ENCODE measurements at regions not wholly inside any gene's neighbourhood (a gene's known extent, or its start where the extent isn't known, plus 50 kb on each side); places are given as distances from the start of the nearest gene placed in this dataset.

DNA sequence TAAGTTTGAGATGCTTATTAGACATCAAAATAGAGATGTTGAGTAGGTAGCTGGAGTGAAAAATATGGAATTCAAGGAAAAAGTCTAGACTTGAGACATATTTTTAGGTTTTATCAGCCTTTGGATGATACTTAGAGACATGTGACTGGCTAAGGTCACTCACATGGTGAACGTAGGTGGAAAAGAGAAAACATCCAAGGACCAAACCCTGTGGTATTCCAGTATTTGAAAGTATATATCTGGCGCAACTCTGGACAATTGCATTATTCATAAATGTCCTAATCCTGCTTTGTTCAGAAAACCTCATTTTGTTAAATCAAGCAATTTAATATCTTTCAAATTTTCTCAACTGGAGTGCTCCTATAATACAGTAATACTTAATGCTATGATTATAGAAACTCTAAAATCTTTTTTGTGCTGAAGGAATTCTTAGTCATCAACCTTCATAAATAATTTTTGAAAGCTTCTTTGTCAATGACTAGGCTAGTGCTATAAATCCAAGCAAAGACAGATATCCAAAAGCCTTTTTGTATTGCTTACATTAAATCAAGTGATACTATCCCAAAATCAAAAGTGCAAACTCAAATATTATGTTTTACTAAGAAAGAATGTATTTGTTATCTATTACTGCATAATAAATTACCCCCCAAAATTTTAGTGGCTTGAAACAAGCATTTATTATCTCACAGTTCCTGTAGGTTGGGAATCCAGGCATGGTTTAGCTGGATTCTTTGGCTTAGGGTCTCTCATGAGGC is 452.0 kb downstream of the ENC1 start:
- no peak for DNase-seq (ENCODE audit: low spot score)

DNA sequence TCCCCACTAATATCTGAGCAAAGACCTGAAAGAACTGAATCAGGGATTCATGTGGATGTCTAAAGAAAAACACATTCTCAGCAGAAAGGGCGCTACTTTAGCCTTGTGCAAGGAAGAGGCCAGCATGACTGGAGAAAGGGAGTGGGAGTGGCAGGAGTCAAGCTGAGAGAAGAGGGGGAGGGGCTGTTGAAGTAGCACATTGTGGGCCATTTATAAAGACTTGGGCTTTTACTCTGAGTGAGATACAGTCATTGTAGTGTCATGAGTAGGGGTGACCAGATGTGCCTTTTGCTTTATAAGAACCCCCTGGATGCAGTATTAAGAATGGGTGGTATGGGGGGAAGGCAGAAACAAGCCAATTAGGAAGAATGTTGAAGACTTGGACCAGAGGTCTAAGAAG is 452.8 kb downstream of the ENC1 start:
- DNase-seq (ENCODE audit: low spot score) = no peak

DNA sequence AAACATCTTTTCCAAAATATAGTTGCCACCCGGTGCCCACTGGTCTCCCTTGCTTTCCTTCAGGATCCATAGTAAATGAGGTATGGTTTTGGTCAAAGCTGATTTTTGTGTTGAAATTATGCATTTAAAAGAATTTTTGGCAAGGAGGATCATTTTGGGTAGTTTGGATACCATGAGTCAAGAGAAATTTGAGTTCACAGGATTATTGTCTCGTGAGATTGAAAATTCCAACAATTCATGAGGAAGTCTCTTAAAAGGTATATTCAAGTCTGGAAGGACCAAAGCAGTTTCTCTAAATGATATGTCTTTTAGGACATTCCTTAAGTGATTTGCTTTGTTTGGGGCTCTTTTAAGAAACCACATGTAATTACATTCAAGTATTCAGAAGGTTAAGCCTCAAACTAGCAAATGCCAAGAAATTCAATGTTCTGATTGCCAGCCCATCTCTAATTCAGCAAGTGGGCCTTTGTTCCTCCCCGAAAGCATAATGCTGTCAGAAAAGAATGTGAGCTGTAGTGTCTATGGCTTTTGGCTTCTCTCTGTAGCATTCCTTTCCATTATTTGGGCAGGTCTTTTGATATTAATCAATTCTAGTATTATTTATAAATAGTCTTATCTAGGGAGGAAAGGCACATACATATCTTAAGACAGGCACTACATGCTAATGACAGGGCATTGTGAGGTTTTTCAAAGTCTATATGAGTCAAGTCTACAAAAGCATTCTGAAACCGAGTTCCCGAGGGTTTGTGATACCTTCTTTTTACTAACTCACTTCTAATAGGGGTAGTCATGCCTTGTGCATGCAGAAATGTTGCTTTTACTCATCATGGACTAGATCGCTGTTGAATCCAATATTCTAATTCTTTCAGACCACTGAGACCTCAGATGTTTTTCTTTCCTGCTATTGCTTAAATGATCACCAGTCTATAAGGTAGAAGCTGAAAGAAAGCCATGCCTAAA is 453.9 kb downstream of the ENC1 start:
- no peak for DNase-seq (ENCODE audit: low spot score)

DNA sequence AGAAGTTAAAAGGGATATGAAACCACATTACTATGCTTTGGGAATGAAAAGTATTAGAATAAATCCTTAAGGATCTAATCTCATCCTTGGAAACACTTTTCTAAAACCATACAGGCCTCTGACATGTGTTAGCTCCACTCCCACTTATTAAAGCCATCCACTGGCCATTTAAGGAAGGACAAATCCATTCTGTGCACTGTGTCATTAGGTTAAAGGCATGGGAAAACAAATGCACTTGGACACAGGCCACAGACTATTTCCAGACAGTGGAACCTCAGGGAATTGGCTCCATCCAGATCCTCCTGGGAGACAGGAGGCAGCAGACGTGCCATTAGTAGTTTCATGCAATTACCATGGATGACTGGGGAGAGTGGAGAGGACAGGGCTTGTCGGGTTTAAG is 454.9 kb downstream of the ENC1 start:
- no peak for DNase-seq (ENCODE audit: low spot score)

DNA sequence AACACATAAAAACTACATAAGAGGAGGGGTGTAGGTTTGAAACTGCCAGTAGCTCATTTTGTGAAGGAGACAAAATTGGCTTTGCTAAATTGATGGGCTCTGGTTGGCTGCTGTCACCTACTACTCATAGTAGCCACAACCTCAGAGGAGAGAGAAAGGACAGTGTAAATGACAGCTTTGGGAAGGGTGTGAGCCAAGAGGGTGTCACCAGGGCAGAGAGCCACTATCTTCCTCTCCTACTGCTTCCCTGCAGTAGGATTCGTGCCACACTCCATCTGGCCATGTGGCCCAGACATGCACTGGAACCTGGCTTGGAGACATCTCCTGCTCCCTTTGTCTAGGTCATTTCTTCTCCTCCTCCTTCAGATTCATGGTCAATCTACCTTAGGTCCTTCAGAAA is 455.9 kb downstream of the ENC1 start:
- DNase-seq (ENCODE audit: low spot score) = no peak

DNA sequence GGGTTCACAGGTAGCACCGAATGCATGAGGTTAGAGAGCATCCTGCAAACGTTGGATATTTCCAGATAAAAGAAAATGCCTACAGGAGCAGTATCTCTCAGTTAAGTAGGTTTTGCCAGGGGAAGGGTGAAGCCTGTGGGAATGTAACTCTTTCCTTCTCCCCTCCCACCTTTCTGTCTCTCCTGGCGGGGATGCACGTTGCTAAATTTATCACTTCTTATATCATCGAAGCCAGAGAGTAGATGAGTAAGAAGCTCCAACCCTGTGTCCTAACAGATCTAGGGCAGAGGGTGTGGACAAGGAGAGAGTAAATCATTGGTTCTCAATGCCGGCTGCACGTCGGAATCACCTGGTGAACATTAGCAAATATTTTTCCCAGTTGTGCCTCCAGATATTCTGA is 457.5 kb downstream of the ENC1 start:
- DNase-seq (ENCODE audit: low spot score) = no peak

DNA sequence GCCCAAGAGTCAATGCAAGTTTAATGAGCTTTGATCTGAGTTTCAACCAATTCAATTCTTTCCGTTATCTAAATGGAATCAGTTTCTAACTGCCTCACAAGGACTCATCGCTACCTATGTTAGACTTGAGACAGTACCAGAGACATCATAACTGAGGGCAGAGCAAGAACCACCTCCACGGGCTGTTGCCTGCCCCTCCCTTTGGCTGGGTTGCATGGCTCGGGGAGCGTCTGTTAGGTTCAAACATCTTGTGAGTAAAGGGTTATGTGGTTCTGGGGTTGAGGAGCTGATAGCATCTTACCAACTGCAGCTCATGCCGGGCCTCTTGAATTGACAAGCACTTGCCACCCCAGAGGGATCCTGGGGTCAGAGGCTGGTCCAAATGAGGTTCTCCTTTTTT is 457.9 kb downstream of the ENC1 start:
- DNase-seq (ENCODE audit: low spot score) = no peak

DNA sequence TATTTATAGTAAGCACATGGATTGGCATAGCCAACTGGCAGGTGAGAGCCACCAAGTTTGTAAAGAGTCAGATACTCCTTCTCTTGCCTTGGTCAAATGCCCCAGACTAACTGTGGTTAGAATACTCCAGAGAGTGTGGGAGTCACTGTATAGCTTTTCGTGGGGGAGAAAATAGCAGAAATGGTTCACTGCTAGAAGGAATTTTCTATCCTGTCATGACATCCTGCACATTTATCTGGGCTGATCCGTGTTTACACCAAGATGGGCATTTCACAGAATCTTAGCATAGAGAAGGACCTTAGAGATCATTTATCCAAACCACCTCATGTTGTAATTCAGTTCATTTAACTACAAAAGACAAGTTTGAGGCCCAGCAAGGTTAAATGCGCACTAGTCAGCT is 460.8 kb downstream of the ENC1 start:
- DNase-seq (ENCODE audit: low spot score) = no peak

DNA sequence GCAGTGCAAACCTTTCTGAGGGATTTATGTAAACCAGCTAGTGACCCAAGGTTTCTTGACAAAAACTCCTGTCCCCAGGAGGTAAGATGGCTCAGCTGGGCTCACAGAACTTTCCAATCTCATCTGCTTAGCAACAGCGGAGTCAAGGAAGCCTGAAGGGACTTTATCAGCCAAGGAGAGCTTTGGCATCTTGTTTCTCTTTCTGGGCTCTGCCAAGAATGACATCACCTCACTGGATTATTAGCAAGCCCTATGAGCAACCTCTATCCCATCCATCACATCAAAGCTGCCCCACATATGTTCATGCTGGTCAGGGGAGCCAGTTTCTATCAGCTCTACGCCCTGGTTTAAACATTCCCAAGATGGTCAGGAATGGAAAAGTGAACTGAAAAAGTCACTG is 461.3 kb downstream of the ENC1 start:
- peak; percentile 74 for DNase-seq (ENCODE audit: low spot score)

DNA sequence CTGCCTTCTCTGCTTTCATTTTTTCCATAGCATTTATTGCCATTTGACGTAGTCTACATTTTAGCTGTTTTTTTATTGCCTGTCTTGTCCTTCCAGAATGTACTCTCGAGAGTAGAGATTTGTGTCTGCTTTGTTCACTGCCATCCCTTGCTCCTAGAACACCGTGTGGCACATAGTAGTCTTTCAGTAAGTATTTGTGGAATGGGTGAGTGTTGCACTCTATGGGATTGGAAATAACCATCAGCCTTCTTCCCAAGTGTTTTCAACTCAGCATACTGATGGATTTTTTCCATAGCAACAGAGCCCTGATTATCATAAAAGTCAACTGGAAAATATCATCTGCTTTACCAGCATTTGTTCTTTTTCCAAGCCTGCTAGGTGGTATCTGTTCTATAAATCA is 462.6 kb downstream of the ENC1 start:
- no peak for DNase-seq (ENCODE audit: low spot score)

DNA sequence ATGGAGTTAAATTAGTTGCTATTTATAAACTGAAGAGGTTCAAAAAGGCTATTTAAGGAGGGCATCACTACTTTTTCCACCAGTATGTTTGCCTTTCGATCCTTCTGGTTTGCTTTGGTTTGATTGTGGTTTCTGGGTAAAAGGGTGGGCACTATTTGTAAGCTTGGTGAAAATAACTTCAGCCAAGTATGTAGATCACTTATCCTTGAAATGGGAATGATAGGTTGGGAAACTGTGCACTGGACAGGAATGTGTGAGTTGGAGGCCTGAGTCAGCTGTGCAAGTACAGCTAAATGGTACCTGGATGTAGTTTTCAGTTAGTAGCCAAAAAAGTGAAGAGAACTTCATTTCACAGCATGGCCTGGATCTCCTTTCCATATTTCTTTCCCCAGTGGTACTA is 466.2 kb downstream of the ENC1 start:
- no peak for DNase-seq (ENCODE audit: low spot score)

DNA sequence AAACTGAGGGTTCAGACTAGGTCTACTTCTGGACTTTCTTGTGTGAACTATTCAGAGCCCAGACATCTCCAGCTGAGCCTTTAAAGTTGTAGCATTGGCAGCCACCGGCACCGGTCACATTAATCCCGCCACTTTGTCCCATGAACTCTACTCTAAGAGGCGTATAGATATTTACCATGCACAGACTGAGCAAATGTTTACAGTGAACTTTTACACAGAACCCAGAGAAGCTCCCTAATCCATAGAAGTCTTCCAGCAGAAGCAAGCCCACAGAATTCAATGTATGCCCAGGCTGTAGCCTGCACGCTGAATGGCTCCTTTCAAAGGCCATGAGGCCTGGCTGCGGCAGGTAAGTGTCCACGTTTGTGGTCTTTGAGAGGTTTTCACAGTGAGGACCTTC is 466.9 kb downstream of the ENC1 start:
- no peak for DNase-seq (ENCODE audit: low spot score)

DNA sequence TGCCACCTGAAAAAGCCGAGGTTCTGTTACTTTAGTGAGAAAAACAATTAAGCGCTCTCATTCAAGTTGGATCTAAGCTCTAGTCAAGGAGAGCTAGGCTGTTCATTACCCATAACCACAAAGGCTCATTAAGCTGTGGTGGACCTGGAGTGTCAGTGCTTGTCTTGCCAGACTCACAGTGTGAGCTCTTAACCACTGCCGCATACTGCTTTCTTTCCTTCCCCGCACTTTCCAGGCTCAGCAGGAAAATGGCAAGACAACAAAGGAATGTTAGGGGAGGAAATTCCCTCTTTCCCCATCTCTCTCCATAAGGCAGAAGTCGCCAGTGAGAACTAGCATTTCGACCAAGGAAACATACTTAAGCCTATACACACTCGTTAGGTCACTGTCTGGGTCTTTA is 467.3 kb downstream of the ENC1 start:
- DNase-seq (ENCODE audit: low spot score) = no peak

DNA sequence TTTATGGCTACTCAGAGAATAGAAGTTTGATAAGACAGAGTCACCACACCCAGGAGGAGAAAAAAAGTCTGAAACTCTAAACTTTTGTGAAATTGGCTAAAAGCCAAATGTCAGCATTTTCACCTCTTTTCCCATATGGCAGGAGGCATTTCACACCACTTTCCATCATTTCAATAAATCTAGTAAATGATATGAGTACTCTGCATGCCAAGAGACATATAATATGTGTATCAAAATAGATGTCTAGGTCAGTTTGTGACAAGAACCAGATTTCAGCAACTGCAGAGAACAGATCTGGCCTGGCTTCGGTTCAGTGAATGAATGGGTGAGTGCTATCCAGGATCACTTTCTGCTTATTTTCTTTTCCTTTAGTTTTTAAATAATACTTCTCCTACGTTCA is 470.8 kb downstream of the ENC1 start:
- no peak for DNase-seq (ENCODE audit: low spot score)

DNA sequence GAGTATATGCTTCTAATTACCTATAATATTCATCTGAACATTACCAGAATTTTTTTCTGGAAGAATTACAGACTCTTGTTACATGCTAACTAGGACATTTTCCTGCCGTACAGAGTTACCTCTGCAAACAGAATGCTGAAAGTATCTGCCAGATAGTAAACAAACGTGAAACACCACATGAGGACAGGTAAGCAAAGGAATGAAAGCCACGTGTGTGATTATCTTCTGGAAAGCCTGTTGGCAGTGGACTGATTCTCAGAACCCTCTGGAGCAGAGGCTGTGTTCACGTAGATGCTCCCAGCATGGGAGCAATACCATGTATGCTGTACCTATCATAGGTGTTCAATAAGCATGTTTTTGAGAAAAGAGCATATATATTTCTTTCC is 472.6 kb downstream of the ENC1 start:
- no peak for DNase-seq (ENCODE audit: low spot score)

DNA sequence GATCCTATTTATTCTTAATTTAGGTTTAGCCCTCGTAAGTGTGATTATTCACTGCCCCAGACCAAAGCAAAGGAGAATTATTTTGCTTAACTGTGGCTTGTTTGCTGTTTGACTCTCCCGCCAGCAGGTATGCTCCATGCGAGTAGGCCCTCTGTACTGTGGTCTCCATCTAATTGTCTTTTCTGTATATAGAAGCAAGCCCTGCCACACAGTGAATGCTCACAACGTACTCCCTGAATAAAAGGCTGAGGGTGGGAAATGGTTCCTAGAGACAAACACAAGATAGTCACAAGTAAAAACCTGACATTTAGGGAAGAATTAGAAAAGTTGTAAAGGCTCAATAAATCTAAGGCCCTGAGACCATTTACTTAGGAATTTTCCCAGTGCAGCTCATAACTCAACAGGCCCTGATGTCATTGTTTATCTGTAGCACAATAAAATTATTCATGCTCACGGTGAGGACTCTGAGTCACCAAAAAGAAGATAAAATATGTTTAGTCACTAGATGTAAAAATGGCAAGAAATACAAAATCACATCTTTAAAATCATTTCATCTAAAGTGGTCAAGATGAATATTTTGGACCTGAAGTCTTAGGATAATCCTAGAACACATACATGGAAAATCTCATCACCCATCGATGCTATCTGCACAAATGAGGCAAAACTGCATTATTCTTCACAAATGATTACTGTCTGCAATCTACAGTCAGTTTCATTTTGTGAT is 473.2 kb downstream of the ENC1 start:
- peak; percentile 63 for DNase-seq (ENCODE audit: low spot score)

DNA sequence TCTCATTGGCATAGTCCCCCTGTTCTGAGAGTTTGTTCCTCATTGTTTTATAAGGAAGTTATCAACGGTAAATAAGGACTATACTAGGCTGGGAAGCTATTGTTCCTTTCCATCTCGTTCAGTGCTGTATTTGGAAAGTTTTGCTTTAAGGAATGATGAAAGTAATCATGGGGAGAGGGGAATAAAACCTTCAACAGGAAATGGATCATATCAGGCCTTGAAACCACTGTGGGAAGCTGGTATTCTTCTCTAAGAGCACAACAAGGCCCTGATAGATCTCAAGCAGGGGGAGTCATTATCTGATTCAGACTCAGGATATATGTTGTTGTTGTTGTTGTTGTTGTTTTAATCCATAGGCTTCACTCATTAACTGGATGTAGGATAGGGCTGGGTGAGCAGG is 474.5 kb downstream of the ENC1 start:
- DNase-seq (ENCODE audit: low spot score) = no peak

DNA sequence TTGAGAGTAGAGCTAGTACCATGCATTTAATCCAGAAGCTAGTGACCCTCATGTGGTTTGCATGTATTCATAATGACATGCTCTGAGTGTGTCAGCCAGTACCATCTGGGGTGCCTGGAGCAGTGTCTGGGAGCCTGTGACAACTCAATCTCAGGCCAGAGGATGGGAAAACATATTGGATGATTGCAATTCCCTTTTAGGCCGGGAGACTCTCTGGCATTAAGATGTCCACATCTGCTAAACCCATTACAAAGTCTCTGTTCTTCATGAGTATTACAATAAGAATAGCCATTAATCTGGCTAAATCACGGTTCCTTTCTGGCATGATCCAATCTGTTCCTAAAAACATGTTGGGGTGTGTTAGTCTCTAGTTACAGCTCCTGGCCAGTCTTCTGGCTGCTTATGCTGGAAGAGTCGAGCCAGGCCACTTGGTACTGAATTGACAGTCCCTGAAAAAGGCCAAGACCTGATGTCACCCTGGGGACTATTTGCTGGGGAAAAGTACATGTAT is 475.7 kb downstream of the ENC1 start:
- DNase-seq (ENCODE audit: low spot score) = no peak

DNA sequence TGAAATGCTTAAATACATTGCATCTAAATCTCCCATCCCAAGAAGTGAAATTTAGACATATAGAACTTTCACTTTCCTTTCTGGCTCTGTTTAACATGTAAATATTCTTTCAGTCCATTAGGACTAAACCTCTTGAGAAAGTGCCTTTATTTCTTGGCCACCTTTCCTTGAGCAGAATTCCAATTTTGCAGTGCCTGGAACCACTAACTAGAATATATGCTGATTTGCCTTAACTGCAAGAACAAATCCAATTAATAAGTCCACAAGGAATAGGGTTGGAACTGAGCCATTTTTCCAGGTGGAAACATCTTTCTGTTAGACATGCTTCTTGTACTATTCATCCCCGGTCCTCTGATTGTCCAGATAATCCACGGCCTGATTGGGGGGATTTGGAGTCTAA is 478.0 kb downstream of the ENC1 start:
- DNase-seq (ENCODE audit: low spot score) = no peak

DNA sequence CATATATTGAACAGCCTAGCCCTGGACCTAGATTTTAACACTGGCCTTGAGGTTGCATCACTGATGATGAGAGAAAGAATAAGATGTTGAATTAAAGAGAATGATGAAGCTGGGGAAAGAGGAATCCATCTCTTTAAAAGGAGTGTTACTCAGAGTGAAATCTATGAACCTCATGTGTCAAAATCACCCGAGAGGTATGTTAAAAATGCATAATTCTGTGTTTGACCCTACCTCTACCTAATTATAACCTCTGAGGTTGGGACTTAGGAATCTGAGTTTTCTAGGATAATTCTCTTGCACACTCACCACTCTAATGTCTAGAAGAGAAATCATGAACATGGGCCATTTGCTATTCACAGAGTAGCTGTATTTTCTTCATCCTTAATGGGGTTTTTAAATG is 479.4 kb downstream of the ENC1 start:
- no peak for DNase-seq (ENCODE audit: low spot score)

DNA sequence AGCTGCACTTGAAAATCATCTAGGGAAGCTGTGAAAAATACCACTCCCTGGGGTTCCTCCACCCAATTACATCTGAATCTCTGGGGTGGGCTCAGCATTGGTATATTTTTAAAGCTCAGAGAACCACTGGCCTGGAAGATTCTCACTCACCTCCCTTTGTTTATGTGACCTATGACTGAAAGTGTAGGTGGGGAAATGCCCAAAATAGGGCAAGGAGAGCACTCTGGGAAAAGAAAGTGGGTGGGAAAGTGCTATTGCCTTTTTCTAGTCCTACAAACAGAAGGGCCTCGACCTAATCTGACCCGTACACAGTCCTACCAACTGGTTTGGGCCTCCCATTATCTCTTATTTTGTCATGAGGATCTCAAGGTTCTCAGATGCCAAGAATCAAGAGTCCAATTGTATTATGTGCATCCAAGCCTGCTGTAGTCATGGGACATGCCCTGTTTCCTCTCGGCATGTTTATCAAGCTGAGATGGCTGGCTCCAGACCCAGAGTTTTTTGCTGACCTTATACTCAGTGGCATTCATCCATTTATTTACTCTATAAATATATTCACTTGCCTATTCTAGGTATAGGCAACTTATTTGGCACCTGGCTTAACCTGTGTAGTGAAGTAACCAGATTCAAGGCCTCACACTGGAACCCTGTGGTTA is 483.7 kb downstream of the ENC1 start:
- DNase-seq (ENCODE audit: low spot score) = no peak

DNA sequence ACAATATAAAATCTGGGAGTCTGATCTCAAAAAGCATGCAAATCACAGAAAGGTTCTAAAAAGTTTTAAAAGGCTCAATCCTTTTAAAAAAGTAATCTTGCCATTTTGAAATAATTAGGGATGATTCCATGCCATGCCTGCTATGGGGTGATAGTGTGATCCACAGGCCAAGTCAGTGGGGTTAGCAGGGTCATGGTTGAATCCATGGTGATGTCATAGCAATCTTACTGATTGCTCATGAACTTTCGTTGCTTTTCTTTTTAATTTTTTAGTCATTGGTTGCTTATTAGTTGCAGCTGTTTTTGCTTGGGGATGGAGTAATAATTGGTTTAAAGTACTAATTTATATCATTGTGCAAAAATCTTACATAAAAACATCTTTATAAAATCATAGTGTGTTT is 485.0 kb downstream of the ENC1 start:
- DNase-seq (ENCODE audit: low spot score) = peak; percentile 24

Measured in AG20443 (cell line).